Uterus (tissue), 3 donors: ENCODE measurements at regions not wholly inside any gene's neighbourhood (a gene's known extent, or its start where the extent isn't known, plus 50 kb on each side); places are given as distances from the start of the nearest gene placed in this dataset.

Source experiments
- DNase-seq, 2 donors: peaks; one replicate each; pipeline ENCODE4 v3.0.0-alpha.2; 2019 to 2020
- H3K27ac ChIP-seq, 2 donors: fragments of 200-600 bp; sonication (generic); 1 replicate in 1 of 2; 2 replicates in 1 of 2; pipeline ENCODE4 v1.5.1; 2016 to 2018
- H3K27me3 ChIP-seq, 2 donors: fragments of 200-600 bp; sonication (generic); one replicate each; pipeline ENCODE4 v1.5.1; 2018 to 2019; ENCODE audit warnings: control low read depth in 1 of 2
- H3K36me3 ChIP-seq, 2 donors: fragments of 200-600 bp; sonication (generic); one replicate each; pipeline ENCODE4 v1.5.1; 2019; ENCODE audit warnings: control low read depth in 1 of 2
- H3K4me1 ChIP-seq, 2 donors: fragments of 200-600 bp; sonication (generic); one replicate each; pipeline ENCODE4 v1.5.1; 2018 to 2019; ENCODE audit warnings: control low read depth in 1 of 2
- H3K4me3 ChIP-seq, 2 donors: fragments of 200-600 bp; sonication (generic); 1 replicate in 1 of 2; 2 replicates in 1 of 2; pipeline ENCODE4 v1.5.1; 2018 to 2019; ENCODE audit warnings: mild to moderate bottlenecking in 1 of 2
- H3K9me3 ChIP-seq, 2 donors: fragments of 200-600 bp; sonication (generic); one replicate each; pipeline ENCODE4 v1.5.1; 2019; ENCODE audit warnings: control low read depth in 1 of 2
- POLR2A ChIP-seq, 2 donors: fragments of 450-650 bp; IDR thresholded peaks; one replicate each; pipeline ENCODE4 v1.6.1; 2016; ENCODE audit warnings: antibody characterized with exemption in 2 of 2, mild to moderate bottlenecking in 1 of 2, moderate library complexity in 1 of 2
- intact Hi-C: fragments of 100-400 bp; cut with DNase I; formaldehyde crosslinking; loops from one replicate; pipeline ENCODE4 v1.15.1; 2023; ENCODE audit warnings: low total_unique reads
- TF ChIP-seq, protein P1 (sequence below), 4 experiments: fragments of 200-600 bp in 2 of 4; fragments of 450-650 bp in 2 of 4; sonication (generic) in 2 of 4; IDR thresholded peaks; one replicate each; pipeline ENCODE4 v1.5.1; 2016 to 2019; ENCODE audit warnings: antibody characterized with exemption in 4 of 4, mild to moderate bottlenecking in 2 of 4, moderate library complexity in 1 of 4
- donor health status: DM: yes; HTN: yes; CAD: no.

DNA sequence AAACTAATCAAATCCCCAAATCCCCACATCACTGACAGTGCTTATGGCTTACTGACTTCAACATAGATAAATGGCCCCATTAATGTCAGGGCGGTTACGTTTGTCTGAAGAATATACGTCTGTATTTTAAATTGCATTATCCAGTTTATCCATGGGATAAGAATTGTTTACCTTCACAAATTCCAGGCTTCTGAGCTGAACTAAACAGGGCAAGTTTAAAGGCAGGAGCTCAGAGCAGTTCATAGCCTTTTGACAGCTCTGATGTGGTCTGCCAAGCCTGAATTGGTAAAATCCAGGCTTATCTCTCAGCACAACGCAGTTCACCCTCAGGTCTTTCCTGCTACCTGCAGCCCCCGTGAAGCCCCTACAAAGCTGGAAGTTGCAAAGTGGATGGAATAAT lies 79.5 kb upstream of the GREM2 start:
- Histone ChIP-seq H3K4me1 (no peaks in the 10 kb centered on the region), H3K9me3 (no peaks in the 10 kb centered on the region), H3K36me3 (no peaks in the 10 kb centered on the region), H3K27me3 (no peaks in the 10 kb centered on the region), H3K4me3 (no peak overlapping the region), H3K27ac (no peak overlapping the region)
- intact Hi-C loops: no loop called here
- TF ChIP-seq, protein P1, sequence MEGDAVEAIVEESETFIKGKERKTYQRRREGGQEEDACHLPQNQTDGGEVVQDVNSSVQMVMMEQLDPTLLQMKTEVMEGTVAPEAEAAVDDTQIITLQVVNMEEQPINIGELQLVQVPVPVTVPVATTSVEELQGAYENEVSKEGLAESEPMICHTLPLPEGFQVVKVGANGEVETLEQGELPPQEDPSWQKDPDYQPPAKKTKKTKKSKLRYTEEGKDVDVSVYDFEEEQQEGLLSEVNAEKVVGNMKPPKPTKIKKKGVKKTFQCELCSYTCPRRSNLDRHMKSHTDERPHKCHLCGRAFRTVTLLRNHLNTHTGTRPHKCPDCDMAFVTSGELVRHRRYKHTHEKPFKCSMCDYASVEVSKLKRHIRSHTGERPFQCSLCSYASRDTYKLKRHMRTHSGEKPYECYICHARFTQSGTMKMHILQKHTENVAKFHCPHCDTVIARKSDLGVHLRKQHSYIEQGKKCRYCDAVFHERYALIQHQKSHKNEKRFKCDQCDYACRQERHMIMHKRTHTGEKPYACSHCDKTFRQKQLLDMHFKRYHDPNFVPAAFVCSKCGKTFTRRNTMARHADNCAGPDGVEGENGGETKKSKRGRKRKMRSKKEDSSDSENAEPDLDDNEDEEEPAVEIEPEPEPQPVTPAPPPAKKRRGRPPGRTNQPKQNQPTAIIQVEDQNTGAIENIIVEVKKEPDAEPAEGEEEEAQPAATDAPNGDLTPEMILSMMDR (IDR thresholded peaks at IDR 0.05): no peak
- TF ChIP-seq POLR2A (IDR thresholded peaks at IDR 0.05): no peak
- DNase-seq: no peak

DNA sequence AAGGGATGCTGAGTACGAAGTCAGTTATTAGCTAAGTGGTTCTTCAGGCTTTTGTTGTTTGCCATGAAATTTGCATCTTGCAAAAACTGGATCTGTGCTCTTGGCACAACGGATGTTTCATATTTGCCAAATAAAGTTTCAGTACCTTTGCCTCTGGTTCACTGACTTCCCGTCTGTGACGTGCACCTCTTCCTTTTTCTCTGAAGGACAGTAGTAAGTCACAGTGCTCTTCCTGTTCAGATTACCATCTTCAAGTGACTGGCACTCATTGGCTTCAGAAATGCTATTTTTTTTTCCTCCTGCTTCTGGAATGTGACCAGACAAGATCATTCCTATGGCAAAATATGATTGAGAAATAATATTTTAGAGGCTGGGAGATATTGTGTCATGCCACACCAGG lies 75.9 kb upstream of the GREM2 start:
- TF ChIP-seq, protein P1 (IDR thresholded peaks at IDR 0.05): no peak
- no peak for TF ChIP-seq POLR2A (IDR thresholded peaks at IDR 0.05)
- Histone ChIP-seq H3K4me3 (no peak overlapping the region), H3K27ac (no peak overlapping the region), H3K4me1 (no peaks in the 10 kb centered on the region), H3K27me3 (no peaks in the 10 kb centered on the region), H3K36me3 (no peaks in the 10 kb centered on the region), H3K9me3 (no peaks in the 10 kb centered on the region)
- intact Hi-C loops: no loop called here
- no peak for DNase-seq

DNA sequence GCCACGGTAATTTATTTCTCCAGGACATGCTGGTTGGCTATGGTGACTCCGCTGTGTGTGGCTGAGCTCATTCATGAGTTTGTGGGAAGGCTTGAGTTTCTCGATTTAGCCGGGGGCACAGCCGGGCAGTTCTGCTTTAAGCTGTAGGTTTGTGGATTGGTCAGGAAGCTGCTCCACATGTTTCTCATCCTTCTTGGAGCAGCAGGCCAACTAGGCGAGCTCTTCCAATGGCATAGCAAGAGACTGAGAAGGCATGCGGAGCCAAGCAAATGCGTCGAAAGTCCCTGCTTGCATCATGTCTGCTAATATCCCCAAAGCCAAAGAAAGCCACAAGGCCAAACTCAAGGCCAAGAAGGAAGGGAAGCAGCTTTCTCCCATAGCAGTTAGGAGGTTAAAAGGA lies 71.6 kb upstream of the GREM2 start:
- no peak overlapping the region for H3K27ac ChIP-seq
- no peaks in the 10 kb centered on the region for H3K27me3 ChIP-seq
- H3K4me1 ChIP-seq: no peaks in the 10 kb centered on the region
- TF ChIP-seq, protein P1 (IDR thresholded peaks at IDR 0.05): no peak
- TF ChIP-seq POLR2A (IDR thresholded peaks at IDR 0.05): no peak
- H3K36me3 ChIP-seq: no peaks in the 10 kb centered on the region
- DNase-seq: no peak
- no peak overlapping the region for H3K4me3 ChIP-seq
- intact Hi-C loops: no loop called here
- no peaks in the 10 kb centered on the region for H3K9me3 ChIP-seq

DNA sequence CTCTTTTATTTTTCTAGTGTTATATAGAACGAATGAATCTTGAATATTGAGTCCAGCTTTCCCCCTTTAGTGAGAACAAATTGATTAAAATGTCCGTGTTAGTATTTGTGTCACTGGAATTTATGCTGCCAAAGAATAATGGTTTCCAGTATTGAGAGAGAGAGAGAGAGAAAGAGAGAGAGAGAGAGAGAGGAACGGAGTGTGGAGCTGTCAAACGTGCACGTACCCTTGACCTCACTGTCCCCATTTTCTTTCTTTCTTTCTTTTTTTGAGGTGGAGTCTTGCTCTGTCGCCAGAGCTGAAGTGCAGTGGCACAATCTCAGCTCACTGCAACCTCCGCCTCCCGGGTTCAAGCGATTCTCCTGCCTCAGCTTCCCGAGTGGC lies 70.9 kb upstream of the GREM2 start:
- intact Hi-C loops: no loop called here
- Histone ChIP-seq H3K4me1 (no peaks in the 10 kb centered on the region), H3K9me3 (no peaks in the 10 kb centered on the region), H3K4me3 (no peak overlapping the region), H3K27ac (no peak overlapping the region), H3K36me3 (no peaks in the 10 kb centered on the region), H3K27me3 (no peaks in the 10 kb centered on the region)
- TF ChIP-seq, protein P1 (IDR thresholded peaks at IDR 0.05): no peak
- TF ChIP-seq POLR2A (IDR thresholded peaks at IDR 0.05): no peak
- DNase-seq: no peak

DNA sequence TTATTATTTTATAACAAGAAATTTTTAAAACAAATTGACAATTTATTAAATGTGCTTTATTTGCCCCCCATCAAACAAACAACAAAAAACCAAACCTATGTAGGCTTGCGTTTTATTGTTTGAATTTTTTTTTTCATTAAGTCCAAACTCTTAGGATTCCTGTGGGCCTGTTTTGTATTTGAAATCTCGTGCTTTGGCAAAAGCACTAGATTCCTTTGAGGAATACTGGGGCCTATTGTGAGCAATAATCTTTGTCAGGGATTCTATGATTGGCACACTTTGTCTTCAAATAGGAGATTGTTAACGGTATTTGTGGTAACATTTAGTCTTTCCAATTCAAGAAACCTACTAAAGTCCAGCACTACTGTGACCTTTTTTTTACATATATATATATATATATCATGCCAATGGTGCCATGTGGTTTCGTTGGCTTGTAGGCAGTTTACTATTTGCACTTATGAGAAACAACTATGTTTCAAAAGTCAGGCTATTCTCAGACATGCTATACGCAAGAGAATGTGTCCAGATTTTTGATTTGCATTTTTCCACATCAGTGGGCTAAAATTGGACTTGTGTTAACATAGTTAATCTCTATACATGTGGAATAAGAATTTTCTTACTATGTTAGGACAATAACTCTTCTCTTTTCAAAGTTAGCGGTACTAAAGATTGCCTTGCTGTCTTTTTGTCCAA lies 70.4 kb upstream of the GREM2 start:
- no peak for TF ChIP-seq POLR2A (IDR thresholded peaks at IDR 0.05)
- TF ChIP-seq, protein P1 (IDR thresholded peaks at IDR 0.05): no peak
- intact Hi-C loops: no loop called here
- no peak overlapping the region for H3K27ac ChIP-seq

More for the DNA sequence above, 70.4 kb upstream of the GREM2 start:
- DNase-seq: no peak
- Histone ChIP-seq H3K27me3 (no peaks in the 10 kb centered on the region), H3K9me3 (no peaks in the 10 kb centered on the region), H3K4me3 (no peak overlapping the region), H3K4me1 (no peaks in the 10 kb centered on the region), H3K36me3 (no peaks in the 10 kb centered on the region)
